ENCODE measurements at regions not wholly inside any gene's neighbourhood (a gene's known extent, or its start where the extent isn't known, plus 50 kb on each side); places are given as distances from the start of the nearest gene placed in this dataset.

DNA sequence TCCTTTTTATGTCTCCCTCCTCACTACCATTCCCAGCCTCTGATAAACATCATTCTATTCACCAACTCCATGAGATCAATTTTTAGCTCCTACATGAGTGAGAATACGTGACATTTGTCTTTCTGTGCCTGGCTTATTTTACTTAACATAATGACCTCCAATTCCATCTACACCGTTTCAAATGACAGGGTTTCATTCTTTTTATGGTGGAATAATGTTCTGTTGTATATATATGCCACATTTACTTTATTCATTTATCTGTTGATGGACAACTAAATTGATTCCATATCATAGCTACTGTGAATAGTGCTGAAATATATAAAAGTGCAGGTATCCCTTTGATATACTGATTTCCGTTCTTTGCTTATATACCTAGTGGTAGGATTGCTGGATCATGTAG is 503.9 kb downstream of the SMARCA1 start:
- Histone ChIP-seq H3K9me3 (replicated peaks; ENCODE audit: insufficient read depth, low read length) (no peaks in the 10 kb centered on the region), H3K4me2 (ENCODE audit: low read depth, low read length) (no peak overlapping the region), H3K4me1 (ENCODE audit: low read length) (no peaks in the 10 kb centered on the region), H3K9ac (ENCODE audit: low read length) (no peak overlapping the region), H2AFZ (ENCODE audit: low read length) (no peak overlapping the region), H3K9me2 (replicated peaks; ENCODE audit: insufficient read depth, low read length) (no peaks in the 10 kb centered on the region), H3K27ac (ENCODE audit: low read length) (no peak overlapping the region), H3F3A (ENCODE audit: insufficient read depth, low read length) (no peaks in the 10 kb centered on the region), H3K36me3 (replicated peaks; ENCODE audit: insufficient read depth, low read length) (no peaks in the 10 kb centered on the region), H3K4me3 (ENCODE audit: low read length) (no peak overlapping the region), H3K27me3 (replicated peaks; ENCODE audit: insufficient read depth, low read length) (no peaks in the 10 kb centered on the region), H3K79me2 (ENCODE audit: low read length) (no peaks in the 10 kb centered on the region), H4K20me1 (ENCODE audit: insufficient read depth, low read length) (no peaks in the 10 kb centered on the region)
- DNase-seq, result no peak
- TF ChIP-seq, protein P1, sequence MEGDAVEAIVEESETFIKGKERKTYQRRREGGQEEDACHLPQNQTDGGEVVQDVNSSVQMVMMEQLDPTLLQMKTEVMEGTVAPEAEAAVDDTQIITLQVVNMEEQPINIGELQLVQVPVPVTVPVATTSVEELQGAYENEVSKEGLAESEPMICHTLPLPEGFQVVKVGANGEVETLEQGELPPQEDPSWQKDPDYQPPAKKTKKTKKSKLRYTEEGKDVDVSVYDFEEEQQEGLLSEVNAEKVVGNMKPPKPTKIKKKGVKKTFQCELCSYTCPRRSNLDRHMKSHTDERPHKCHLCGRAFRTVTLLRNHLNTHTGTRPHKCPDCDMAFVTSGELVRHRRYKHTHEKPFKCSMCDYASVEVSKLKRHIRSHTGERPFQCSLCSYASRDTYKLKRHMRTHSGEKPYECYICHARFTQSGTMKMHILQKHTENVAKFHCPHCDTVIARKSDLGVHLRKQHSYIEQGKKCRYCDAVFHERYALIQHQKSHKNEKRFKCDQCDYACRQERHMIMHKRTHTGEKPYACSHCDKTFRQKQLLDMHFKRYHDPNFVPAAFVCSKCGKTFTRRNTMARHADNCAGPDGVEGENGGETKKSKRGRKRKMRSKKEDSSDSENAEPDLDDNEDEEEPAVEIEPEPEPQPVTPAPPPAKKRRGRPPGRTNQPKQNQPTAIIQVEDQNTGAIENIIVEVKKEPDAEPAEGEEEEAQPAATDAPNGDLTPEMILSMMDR (IDR thresholded peaks at IDR 0.05; ENCODE audit: low read length), result no peak
- TF ChIP-seq EZH2phosphoT487 (IDR thresholded peaks at IDR 0.05; ENCODE audit: low read length), result no peak
- TF ChIP-seq EZH2 (optimal IDR thresholded peaks at IDR 0.05; ENCODE audit: low read depth, low read length), result no peak

DNA sequence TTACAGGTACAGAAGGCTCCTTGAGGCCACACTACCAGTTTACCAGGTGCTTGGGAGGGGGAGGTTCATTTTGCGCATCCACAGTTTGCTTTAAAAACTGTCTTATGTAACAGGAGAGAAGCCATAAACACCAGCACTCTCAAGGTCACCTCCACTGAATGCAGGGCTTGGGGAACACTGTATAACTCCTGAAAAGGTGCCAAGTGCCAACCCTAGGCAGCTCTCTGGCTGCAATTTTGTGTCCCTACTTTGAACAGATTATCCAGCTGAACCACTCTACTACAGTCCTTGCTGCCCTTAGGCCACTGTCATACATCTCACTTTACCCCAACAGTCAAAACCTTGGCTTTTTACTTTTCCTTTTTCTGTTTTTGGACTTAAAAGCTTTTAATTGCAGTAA is 507.9 kb downstream of the SMARCA1 start:
- H3K4me1 ChIP-seq (ENCODE audit: low read length), result no peaks in the 10 kb centered on the region
- no peak for DNase-seq
- no peak for TF ChIP-seq EZH2 (optimal IDR thresholded peaks at IDR 0.05; ENCODE audit: low read depth, low read length)
- TF ChIP-seq, protein P1 (IDR thresholded peaks at IDR 0.05; ENCODE audit: low read length), result no peak
- no peak for TF ChIP-seq EZH2phosphoT487 (IDR thresholded peaks at IDR 0.05; ENCODE audit: low read length)

DNA sequence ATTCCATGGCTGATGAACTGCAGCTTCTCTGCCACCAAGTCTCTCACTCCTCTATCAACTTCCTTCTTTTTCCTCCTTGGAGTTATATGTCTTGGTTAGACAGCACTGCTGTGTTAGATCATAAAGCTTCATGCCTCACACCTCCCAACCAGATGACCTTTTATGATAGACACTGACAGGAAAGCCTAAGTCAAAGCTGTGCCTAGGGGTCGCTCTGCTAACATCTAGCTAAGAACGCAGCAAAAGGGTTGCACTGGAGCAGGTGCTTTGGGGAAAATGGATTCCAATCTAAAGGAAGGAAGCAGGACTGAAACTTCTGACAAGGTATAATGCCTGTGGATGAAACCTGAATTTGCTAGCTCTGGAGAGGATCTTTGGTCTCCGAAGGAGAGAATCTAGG is 509.7 kb downstream of the SMARCA1 start:
- Histone ChIP-seq H3K9me2 (replicated peaks; ENCODE audit: insufficient read depth, low read length) (no peaks in the 10 kb centered on the region), H4K20me1 (ENCODE audit: insufficient read depth, low read length) (no peaks in the 10 kb centered on the region), H3K27ac (ENCODE audit: low read length) (no peak overlapping the region), H3K4me2 (ENCODE audit: low read depth, low read length) (no peak overlapping the region), H3K9me3 (replicated peaks; ENCODE audit: insufficient read depth, low read length) (no peaks in the 10 kb centered on the region), H3K4me1 (ENCODE audit: low read length) (no peaks in the 10 kb centered on the region), H3K36me3 (replicated peaks; ENCODE audit: insufficient read depth, low read length) (no peaks in the 10 kb centered on the region), H2AFZ (ENCODE audit: low read length) (no peak overlapping the region), H3F3A (ENCODE audit: insufficient read depth, low read length) (no peaks in the 10 kb centered on the region), H3K9ac (ENCODE audit: low read length) (no peak overlapping the region), H3K4me3 (ENCODE audit: low read length) (no peak overlapping the region), H3K79me2 (ENCODE audit: low read length) (no peaks in the 10 kb centered on the region), H3K27me3 (replicated peaks; ENCODE audit: insufficient read depth, low read length) (no peaks in the 10 kb centered on the region)
- no peak for TF ChIP-seq EZH2phosphoT487 (IDR thresholded peaks at IDR 0.05; ENCODE audit: low read length)
- TF ChIP-seq, protein P1 (IDR thresholded peaks at IDR 0.05; ENCODE audit: low read length), result no peak
- TF ChIP-seq EZH2 (optimal IDR thresholded peaks at IDR 0.05; ENCODE audit: low read depth, low read length), result no peak
- no peak for DNase-seq

More for the DNA sequence above, 507.9 kb downstream of the SMARCA1 start:
- H3K9ac ChIP-seq (ENCODE audit: low read length), result no peak overlapping the region
- no peaks in the 10 kb centered on the region for H3F3A ChIP-seq (ENCODE audit: insufficient read depth, low read length)
- no peak overlapping the region for H2AFZ ChIP-seq (ENCODE audit: low read length)
- no peaks in the 10 kb centered on the region for H3K9me2 ChIP-seq (replicated peaks; ENCODE audit: insufficient read depth, low read length)
- H3K36me3 ChIP-seq (replicated peaks; ENCODE audit: insufficient read depth, low read length), result no peaks in the 10 kb centered on the region
- no peaks in the 10 kb centered on the region for H3K79me2 ChIP-seq (ENCODE audit: low read length)
- H3K27me3 ChIP-seq (replicated peaks; ENCODE audit: insufficient read depth, low read length), result no peaks in the 10 kb centered on the region
- no peaks in the 10 kb centered on the region for H4K20me1 ChIP-seq (ENCODE audit: insufficient read depth, low read length)
- no peak overlapping the region for H3K4me3 ChIP-seq (ENCODE audit: low read length)
- no peak overlapping the region for H3K4me2 ChIP-seq (ENCODE audit: low read depth, low read length)
- no peaks in the 10 kb centered on the region for H3K9me3 ChIP-seq (replicated peaks; ENCODE audit: insufficient read depth, low read length)
- no peak overlapping the region for H3K27ac ChIP-seq (ENCODE audit: low read length)
